PC-9 (cell line): ENCODE measurements at regions not wholly inside any gene's neighbourhood (a gene's known extent, or its start where the extent isn't known, plus 50 kb on each side); places are given as distances from the start of the nearest gene placed in this dataset.

Experiments
- EZH2 ChIP-seq: fragments of 200-600 bp; sonication (generic); IDR thresholded peaks from 2 replicates; pipeline ENCODE4 v1.8.0; 2017; ENCODE audit warnings: antibody characterized with exemption, low read depth
- TF ChIP-seq, protein P1 (sequence below): fragments of 200-600 bp; sonication (generic); conservative IDR thresholded peaks from 2 replicates; pipeline ENCODE4 v1.6.1; 2017; ENCODE audit warnings: mixed run types, antibody characterized with exemption, mild to moderate bottlenecking, moderate library complexity

DNA sequence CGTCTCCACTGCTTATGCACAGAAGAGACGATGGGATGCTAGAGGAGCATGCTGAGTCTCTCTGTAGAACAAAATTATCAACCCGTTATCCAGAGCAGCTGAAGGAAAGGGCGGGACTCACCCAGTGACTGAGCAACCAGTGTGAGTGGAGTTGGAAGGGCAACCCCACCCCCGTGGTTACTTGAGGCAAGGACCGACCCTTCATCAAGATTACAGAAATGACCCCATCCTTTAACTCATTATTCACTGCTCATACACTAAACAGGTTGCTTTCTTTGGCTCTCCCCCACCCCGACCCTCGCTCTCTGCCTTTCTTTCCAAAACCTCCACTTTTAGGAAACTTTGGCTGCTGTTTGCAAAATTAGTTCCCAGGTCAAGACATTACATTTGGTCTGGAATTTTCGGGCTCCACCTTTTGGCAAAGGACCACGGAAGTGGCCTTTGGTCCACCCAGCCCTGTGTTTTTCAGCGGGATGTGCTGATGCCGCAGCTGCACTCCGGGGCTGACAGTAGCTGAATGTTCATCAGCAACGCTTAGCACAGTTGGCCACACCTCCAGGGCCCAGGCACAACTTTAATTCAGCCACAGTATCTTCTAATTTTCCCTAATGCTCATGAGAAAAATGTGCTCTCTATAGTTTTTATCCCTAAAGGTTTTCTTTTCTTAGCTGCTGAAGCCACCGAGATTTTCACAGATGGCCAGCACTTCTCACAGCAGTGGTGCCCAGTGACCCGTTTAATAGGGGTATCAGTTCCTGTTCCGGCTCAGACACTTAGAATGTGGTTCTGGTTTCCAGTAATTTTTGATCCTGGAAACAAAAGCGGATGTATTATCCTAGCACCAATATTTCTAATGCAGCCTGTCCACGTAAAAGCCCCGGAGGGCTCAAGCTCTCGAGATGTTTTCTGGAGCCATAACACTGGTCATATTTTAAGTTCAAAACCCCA lies 103.6 kb upstream of the NXT1 start:
- TF ChIP-seq, protein P1, sequence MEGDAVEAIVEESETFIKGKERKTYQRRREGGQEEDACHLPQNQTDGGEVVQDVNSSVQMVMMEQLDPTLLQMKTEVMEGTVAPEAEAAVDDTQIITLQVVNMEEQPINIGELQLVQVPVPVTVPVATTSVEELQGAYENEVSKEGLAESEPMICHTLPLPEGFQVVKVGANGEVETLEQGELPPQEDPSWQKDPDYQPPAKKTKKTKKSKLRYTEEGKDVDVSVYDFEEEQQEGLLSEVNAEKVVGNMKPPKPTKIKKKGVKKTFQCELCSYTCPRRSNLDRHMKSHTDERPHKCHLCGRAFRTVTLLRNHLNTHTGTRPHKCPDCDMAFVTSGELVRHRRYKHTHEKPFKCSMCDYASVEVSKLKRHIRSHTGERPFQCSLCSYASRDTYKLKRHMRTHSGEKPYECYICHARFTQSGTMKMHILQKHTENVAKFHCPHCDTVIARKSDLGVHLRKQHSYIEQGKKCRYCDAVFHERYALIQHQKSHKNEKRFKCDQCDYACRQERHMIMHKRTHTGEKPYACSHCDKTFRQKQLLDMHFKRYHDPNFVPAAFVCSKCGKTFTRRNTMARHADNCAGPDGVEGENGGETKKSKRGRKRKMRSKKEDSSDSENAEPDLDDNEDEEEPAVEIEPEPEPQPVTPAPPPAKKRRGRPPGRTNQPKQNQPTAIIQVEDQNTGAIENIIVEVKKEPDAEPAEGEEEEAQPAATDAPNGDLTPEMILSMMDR = no peak
- no peak for TF ChIP-seq EZH2
